ENCODE measurements at regions not wholly inside any gene's neighbourhood (a gene's known extent, or its start where the extent isn't known, plus 50 kb on each side); places are given as distances from the start of the nearest gene placed in this dataset.
A peak's percentile ranks its signal among the peaks of the same experiment; 100 is the strongest.

DNA sequence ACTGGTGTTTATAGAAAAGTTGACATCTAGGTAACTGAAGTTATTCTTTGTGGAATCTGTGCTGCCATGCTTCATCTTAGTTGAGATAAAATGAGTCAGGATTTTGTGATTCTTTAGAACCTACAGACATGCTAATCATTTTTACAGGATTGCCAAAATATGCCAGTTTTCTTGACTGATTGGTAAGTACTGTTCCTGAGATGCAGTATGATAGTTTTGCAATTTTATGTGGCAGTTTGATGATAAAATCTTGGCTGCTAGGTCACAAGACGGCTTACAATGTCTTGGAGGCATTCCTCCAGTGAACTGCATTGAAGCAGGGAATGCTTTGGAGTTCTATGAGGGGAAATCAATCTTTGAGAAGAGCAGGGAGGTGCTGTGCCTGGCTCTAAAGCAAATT, 104.4 kb upstream of the ESX1 start:
- TF ChIP-seq, protein P1, sequence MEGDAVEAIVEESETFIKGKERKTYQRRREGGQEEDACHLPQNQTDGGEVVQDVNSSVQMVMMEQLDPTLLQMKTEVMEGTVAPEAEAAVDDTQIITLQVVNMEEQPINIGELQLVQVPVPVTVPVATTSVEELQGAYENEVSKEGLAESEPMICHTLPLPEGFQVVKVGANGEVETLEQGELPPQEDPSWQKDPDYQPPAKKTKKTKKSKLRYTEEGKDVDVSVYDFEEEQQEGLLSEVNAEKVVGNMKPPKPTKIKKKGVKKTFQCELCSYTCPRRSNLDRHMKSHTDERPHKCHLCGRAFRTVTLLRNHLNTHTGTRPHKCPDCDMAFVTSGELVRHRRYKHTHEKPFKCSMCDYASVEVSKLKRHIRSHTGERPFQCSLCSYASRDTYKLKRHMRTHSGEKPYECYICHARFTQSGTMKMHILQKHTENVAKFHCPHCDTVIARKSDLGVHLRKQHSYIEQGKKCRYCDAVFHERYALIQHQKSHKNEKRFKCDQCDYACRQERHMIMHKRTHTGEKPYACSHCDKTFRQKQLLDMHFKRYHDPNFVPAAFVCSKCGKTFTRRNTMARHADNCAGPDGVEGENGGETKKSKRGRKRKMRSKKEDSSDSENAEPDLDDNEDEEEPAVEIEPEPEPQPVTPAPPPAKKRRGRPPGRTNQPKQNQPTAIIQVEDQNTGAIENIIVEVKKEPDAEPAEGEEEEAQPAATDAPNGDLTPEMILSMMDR (IDR thresholded peaks at IDR 0.05): no peak
- H3K4me3 ChIP-seq: no peak overlapping the region
- no peak overlapping the region for H3K27ac ChIP-seq
- DNase-seq (ENCODE audit: low spot score): no peak

DNA sequence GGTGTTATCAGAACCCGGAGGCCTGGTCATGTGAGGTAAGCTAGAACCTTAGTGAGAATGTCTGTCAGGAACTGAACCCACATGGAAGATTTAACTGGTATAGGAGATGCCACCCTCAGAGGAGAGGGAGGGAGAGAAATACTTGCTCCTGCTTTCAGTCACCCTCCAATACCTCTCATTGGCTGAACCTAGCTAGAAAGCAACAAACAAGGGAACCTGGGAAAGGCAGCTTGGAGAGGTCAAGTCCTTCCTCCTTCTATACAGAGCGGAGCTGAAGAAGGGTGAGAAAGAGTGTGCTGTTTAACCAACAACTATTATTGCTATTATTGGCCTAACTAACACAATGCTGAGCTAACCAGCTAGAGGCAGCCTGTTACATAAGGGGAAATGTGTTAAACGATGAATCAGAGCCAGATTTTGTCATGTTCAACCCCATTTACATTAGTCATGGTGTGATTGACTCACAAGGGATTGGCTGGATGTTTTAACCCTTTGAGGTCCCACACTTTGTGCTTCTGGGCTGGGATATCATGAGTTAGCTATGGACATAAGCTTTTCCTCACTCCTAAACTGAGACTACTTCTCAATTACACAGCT, 96.5 kb upstream of the ESX1 start:
- H3K4me3 ChIP-seq: no peak overlapping the region
- H3K27ac ChIP-seq: no peak overlapping the region
- TF ChIP-seq, protein P1 (IDR thresholded peaks at IDR 0.05): no peak
- no peak for DNase-seq (ENCODE audit: low spot score)

DNA sequence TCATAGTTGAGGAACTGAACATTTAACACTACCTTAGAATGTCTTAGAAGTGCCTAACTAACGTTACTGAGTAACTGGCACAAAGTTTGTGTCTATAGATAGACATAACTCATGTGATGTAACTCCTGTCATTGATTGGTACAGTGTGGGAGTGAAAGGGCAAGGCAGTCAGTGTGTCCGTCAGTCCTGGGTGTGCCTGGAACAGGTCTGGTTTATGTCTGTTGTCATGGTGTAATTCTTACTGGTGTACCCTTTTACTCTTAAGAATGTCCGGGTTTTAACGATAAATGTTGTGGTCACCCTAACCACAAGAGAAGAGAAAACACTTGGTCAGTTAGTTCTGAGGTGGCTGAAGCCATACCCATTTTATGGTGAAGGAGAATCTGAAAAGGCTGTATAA, 93.1 kb upstream of the ESX1 start:
- no peak for DNase-seq (ENCODE audit: low spot score)
- H3K4me3 ChIP-seq: no peak overlapping the region
- no peak overlapping the region for H3K27ac ChIP-seq
- TF ChIP-seq, protein P1 (IDR thresholded peaks at IDR 0.05): no peak

DNA sequence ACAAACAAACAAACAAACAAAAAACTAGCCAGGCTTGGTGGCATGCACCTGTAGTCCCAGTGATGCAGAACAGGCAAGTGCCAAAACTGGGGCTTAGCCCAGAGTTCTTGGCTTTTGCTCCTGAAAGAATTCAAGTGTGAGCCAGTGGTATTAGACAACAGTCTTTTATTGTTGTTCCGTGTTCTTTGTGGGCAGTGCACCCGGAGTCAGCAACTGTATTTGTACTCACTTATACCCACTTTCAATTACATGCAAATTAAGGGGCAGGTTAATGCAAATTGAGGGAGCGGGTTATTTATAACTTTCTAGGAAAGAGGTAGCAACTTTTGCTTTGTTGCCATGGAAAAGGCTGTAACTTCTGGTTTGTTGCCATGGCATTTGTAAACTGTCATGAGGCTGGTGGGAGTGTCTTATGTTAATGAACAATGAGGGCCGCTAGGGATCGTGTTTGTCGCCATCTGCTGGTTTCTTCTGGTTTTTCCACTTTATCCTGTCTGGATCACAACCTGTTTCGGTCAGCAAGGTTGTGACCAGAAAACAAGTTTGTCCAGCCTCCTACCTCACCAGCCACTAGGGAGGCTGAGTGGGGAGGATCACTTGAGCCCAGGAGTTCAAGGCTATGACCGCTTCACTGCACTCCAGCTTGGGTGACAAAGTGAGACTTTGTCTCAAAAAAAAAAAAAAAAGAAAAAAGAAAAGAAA, 88.8 kb upstream of the ESX1 start:
- DNase-seq (ENCODE audit: low spot score): no peak
- H3K4me3 ChIP-seq: no peak overlapping the region
- no peak overlapping the region for H3K27ac ChIP-seq
- TF ChIP-seq, protein P1 (IDR thresholded peaks at IDR 0.05): peak; percentile 22

DNA sequence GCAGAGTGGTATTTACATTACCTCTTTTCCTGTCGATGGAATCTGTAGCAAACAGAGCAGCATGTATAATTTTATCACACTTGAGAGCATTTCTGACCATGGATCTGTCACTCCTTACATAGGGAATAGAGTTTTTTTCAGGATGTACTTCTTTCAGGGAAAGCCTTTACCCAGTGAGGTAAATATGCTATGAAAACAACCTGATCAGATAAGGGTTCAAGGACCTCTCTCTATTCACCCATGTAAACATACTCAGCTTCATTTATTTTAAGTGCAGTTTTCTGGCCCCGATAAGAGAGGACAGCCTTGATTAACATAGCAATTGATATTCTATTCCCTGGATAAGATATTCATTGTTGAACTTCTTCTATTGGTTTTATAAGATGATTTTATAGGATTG, 87.3 kb upstream of the ESX1 start:
- H3K4me3 ChIP-seq: no peak overlapping the region
- H3K27ac ChIP-seq: no peak overlapping the region
- TF ChIP-seq, protein P1 (IDR thresholded peaks at IDR 0.05): no peak
- no peak for DNase-seq (ENCODE audit: low spot score)

DNA sequence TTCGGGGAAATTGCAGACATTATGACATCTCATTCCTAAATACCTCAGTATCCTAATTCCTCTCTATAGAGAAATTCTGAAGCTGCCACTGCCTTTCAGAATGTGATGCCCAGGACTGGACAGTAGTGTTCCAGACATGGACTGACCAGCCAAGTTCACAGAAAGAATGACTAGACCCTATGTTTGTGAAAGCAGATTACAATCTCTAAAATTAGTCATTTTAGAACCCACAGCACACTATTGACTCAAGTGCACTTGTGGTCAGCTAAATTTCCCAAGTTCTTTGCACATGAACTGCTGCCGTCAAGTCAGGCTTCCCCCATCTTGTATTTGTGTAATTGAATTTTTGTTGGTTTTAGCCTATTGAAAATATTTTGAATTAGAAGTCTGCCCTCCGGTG, 81.0 kb upstream of the ESX1 start:
- TF ChIP-seq, protein P1 (IDR thresholded peaks at IDR 0.05): no peak
- DNase-seq (ENCODE audit: low spot score): no peak
- Histone ChIP-seq H3K4me3 (no peak overlapping the region), H3K27ac (no peak overlapping the region)

DNA sequence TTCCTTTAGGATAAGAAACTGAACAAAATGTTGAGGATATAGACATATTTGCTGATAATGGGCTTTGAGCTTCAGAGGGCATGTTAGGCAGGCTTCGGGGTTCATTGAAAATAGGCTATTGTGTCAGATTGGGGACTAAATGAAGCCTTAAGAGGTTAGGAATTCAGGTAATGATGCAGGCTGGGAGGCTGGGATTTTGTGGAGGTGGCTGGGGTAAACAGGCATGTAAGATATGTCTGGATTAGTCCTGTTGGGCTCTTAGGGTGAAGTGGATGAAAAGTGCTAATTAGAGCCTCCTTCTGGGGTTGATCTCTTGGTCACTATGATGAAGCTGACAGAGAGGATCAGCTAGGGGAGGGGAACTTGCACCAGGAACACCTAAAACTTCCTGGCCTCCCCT, 80.2 kb upstream of the ESX1 start:
- no peak for DNase-seq (ENCODE audit: low spot score)
- Histone ChIP-seq H3K27ac (no peak overlapping the region), H3K4me3 (no peak overlapping the region)
- TF ChIP-seq, protein P1 (IDR thresholded peaks at IDR 0.05): no peak

Measured in coronary artery (tissue), 2 donors.